ENCODE measurements at regions not wholly inside any gene's neighbourhood (a gene's known extent, or its start where the extent isn't known, plus 50 kb on each side); places are given as distances from the start of the nearest gene placed in this dataset.

- TF ChIP-seq CTCF (IDR thresholded peaks at IDR 0.05) (no peak), POLR2A (IDR thresholded peaks at IDR 0.05) (no peak)
These were observed 87.7 kb downstream of the CEBPB start for GRCh38 chr20:50278377-50278683.

All from right lobe of liver (tissue), 4 donors.